ENCODE measurements at regions not wholly inside any gene's neighbourhood (a gene's known extent, or its start where the extent isn't known, plus 50 kb on each side); places are given as distances from the start of the nearest gene placed in this dataset.
"Not testable (repeated sequence)": the region's sequence is repeated elsewhere in the genome, so short reads cannot be mapped to it uniquely, and the experiment has no call there.

DNA sequence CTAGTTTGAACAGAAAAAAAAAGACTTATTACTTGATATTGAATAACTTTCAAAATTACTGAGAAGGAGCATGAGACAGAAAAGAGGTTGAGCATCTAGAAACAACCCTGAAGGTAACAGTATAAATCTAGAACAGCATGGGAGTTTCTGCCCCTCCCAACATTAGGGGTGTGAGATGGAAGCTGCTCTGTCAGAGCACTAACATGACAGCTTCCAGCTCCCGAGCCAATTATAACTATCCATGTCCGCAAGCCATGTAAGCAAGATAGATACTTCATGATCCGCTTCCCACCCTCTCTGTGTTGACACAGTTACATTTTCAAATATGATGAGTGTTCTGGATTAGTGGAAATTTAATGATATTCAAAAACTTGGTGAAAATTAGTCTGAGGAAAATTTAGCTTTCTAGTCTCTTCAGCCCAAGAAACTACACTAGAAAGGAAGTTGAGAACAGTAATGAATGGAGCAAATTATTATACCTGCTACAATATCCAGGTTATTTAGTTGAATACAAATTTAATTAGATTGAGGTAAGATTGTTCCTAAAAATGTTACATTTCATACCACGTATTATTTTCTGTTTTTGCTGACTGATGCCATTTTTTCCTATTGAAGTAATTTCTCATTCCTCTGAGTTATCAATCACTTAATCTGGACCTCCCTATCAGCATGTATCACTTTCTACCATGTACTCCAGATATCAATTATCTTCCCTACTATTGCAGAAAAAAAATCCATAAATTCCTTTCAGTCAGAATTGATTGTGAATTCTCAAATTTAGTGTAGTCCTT, 129.3 kb upstream of the SLIT2 start:
- no peak for FAIRE-seq

DNA sequence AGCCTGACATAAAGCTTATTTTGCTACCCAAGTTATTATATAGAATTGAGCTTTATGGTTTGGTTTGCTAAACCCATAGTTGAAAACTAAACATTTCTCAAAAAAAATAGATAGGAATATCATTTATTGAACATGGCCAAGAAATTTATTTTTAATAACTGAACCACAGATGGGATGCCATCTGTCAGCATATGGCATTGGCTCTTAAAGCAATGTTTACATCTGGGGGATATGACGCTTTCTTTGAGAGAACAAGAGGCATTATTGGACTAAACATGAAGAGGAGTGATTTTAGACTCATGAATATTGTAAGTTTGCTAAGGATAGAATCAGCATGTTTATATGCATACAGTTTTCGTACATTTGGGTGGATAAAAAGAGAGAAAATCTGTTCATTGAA, 132.6 kb upstream of the SLIT2 start:
- no peak for FAIRE-seq

- FAIRE-seq: no peak
Observed at GRCh38 chr4:20109391-20109790, 142.3 kb upstream of the SLIT2 start.

GRCh38 chr4:20106921-20107320, 144.8 kb upstream of the SLIT2 start:
- no peak for FAIRE-seq

GRCh38 chr4:20101831-20102230, 149.9 kb upstream of the SLIT2 start:
- no peak for FAIRE-seq

DNA sequence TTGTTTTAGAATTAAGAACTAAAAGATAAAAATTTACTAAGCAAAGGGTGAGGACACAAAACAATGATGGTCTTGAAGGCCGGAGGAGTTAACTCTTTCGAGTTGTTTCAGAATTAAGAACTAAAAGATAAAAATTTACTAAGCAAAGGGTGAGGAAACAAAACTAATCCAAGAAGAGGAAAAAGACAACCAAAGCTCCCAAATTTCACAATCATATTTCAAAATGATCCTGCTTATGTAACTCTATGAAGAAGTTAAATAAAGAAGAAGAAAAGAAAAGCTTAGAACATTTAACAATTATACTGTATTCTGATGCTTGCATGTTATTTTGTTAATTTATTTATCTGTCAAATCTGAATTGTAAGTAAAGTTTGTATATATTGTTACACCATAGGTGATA, 154.8 kb upstream of the SLIT2 start:
- FAIRE-seq: no peak

DNA sequence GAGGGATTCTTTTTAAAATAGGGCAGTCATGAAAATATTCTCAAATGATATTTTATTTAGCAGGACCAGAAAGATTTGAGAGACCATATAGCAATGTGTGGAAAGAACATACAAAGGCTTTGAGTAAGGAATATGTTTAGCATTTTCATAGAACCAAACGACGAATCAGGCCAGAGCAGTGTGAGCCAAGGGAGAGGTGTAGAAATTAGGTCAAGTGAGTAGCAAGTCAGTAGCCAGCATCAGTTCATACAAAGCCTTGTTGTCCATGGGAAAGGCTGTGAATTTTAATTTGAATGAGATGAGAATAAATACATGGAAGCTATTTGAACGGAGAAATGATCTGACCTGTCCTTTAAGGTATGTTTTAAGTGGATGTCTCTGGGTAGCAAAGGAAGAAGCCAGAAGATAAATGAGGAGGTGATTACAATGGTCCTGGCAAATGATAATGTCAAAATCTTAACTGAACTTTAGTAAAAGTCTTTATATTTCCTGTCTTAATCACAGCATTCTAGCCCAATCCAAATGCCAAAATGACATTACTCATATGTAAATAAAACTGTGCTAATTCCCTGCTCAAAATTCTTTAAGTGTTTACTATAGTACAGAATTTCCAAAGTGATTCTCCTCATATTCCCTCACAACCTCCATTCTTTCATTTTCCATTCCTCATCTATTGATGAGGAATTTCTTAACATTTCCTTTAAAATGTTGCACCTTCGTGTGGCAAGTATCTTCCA, 155.7 kb upstream of the SLIT2 start:
- FAIRE-seq: no peak

GRCh38 chr4:20091781-20092180, 159.9 kb upstream of the SLIT2 start:
- no peak for FAIRE-seq

- FAIRE-seq: no peak
Observed at GRCh38 chr4:20087522-20087911, 164.2 kb upstream of the SLIT2 start.

DNA sequence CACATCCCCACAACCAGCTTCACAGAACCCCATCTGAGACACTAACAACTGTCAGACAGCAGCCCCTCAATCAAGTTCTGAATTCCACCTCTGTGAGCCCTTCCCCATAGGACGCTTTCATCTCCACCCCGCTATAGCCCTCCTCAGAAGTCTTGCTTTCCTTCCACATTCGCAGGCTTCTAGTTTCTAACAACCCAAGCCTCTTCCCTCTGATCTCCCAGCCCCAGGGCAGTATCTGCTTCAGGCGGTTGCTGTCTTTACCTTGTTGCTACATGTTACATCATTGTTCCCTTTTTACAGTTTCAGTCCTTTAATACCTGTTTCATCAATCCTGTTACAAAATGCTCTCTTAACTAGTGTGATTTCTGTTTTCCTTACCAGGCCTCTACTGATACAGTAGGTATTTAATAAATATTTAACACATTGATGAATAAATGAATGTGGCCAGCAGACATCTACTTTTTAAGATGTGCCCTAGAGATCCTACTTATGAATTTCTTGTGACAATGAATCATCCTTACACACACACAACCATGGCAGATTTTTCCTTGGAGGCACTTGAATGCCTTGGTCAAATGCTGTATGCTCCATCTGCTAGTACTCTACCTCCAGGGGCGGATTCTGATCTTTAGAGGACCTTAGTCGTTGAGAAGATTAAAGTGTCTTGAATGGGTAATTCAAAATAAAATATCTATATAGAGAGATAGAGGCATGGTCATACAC, 164.7 kb upstream of the SLIT2 start:
- no peak for FAIRE-seq

- no peak for FAIRE-seq
Observed at GRCh38 chr4:20086067-20086798, 165.5 kb upstream of the SLIT2 start.

DNA sequence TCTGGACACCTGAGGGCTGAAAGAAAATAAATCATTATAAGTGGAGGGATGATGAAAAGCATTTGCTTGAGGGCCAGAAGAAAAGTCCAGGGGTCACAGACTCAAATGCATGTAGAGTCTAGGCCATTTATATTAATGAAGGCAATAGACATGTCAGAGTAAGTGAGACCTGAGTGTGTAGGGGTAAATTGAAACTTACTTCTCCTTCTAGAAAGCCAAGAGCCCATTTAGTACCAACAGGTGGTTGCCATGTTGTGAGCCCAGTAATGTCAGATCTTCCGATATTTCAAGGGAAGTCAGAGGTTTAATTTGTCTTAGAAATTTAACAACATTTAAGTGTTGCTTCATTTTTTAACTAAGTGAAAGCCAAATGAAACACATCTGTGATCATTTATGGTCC, 166.1 kb upstream of the SLIT2 start:
- FAIRE-seq: no peak

GRCh38 chr4:20085156-20085555, 166.5 kb upstream of the SLIT2 start:
- FAIRE-seq: no peak

GRCh38 chr4:20084488-20084887, 167.2 kb upstream of the SLIT2 start:
- FAIRE-seq: no peak

GRCh38 chr4:20078644-20079043, 173.1 kb upstream of the SLIT2 start:
- no peak for FAIRE-seq

GRCh38 chr4:20075248-20075871, 176.3 kb upstream of the SLIT2 start:
- FAIRE-seq: no peak

DNA sequence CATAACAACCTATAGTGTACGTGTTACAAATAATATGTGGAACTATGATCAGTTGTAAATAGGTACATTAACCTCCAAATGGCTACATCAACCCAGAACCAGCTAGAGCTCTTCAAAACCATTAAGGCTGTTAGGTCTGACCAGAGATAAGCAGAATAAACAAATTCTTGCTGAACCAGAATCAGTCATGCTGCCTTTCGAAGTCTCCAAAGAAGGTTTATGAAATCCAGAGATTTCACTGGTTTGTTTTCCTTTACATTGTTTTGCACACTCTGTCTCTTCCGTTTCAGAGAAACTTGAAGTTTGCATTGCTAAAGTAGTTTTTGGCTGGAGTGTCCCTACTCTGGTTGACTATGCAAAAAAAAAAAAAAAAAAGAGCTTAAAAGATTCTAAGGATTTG, 177.3 kb upstream of the SLIT2 start:
- no peak for FAIRE-seq

DNA sequence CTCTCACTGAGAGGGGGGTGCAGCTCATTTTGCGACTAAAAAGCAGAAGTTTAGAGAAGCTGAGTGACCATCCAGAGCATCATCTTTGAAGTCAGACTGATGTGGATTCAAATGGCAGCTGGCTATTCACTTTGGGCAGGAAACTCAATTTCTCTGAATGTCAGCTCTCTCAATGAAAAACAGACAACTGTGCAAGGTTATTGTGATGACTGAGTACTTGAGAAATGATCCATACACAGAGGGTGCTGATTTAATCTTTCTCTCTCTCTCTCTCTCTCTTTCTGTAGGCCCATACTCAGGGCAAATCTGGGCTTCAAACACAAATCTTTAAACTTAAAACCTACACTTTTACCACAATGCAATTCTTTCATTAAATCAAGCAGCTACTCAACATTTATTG, 185.8 kb upstream of the SLIT2 start:
- no peak for FAIRE-seq

GRCh38 chr4:20062857-20063256, 188.8 kb upstream of the SLIT2 start:
- FAIRE-seq: not testable (repeated sequence)

- FAIRE-seq: no peak
Observed at GRCh38 chr4:20062054-20062453, 189.7 kb upstream of the SLIT2 start.

GRCh38 chr4:20050768-20051167, 200.9 kb upstream of the SLIT2 start:
- FAIRE-seq: no peak

DNA sequence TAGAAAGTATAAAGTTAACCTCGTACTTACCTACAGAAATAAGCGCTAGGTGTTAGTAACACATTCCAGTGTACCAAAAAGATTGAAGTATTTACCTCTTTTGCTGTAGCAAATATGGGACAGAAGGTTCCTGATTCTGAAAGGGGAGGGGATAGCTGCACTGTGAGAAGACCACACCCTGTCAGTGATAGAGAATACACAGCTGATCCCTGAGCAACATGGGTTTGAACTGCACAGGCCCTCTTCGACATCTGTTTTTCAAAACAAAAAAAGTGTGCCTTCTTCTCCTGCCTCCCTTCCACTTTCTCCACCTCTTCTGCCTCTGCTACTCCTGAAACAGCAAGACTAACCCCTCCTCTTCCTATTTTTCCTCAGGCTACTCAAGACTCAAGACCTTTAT, 201.8 kb upstream of the SLIT2 start:
- no peak for FAIRE-seq

Data from A204.1 (cell line).